ENCODE measurements at regions not wholly inside any gene's neighbourhood (a gene's known extent, or its start where the extent isn't known, plus 50 kb on each side); places are given as distances from the start of the nearest gene placed in this dataset.
A peak's percentile ranks its signal among the peaks of the same experiment; 100 is the strongest.

DNA sequence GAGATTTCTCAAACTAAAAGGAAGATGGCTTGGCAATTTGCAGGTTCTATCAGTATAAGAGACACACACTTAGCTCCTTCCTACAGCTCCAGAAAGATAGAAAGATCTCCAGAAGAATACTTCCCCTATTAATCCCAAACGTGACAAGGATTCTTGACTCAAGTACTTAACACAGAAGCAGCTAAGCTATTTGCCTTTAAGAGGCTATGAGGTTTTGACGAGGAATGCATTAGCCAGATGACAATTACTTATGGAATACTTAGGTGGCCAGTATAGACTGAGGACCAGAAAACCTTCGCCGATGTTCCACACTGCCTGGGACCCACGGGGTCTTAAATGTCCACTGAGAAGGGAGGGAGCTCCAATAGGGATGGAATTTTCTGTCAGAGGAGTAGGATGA lies 340.5 kb upstream of the KIF2A start:
- peak; percentile 9 for DNase-seq (ENCODE audit: low read depth)
- no peak overlapping the region for H3K4me3 ChIP-seq (ENCODE audit: low read length)
- TF ChIP-seq, protein P1, sequence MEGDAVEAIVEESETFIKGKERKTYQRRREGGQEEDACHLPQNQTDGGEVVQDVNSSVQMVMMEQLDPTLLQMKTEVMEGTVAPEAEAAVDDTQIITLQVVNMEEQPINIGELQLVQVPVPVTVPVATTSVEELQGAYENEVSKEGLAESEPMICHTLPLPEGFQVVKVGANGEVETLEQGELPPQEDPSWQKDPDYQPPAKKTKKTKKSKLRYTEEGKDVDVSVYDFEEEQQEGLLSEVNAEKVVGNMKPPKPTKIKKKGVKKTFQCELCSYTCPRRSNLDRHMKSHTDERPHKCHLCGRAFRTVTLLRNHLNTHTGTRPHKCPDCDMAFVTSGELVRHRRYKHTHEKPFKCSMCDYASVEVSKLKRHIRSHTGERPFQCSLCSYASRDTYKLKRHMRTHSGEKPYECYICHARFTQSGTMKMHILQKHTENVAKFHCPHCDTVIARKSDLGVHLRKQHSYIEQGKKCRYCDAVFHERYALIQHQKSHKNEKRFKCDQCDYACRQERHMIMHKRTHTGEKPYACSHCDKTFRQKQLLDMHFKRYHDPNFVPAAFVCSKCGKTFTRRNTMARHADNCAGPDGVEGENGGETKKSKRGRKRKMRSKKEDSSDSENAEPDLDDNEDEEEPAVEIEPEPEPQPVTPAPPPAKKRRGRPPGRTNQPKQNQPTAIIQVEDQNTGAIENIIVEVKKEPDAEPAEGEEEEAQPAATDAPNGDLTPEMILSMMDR (conservative IDR thresholded peaks at IDR 0.05; ENCODE audit: low read depth, low read length) = no peak

DNA sequence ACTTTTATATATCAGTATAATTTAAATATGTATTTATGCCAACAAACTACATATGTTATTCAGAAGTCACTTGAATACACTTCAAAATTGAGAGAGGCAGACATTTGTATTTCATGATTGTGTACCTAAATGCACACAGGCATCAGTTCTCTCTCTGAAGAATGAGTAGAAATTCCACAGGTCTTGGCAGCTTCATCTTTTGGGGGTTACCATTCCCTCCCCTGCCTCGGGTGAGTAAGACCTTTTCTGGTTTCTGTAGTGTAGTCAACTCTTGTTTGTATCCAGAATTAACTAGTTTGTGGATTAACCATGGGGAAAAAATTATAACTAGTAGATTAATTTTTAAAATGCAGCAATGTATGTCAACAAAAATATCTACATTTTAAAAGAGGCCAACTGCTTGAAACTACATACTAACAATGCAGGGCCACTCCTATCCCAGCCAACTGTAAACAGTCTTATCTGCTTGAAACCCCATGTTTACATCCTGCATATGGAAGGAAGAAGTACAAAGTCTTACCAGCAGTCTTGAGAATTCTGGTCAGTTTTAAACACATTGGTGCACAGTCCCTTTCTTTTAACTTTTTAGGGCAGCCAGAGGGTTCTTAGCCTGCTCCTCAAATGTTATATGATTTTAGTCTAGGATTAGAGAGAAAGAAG lies 339.6 kb upstream of the KIF2A start:
- DNase-seq (ENCODE audit: low read depth) = no peak
- TF ChIP-seq, protein P1 (conservative IDR thresholded peaks at IDR 0.05; ENCODE audit: low read depth, low read length) = no peak
- no peak overlapping the region for H3K4me3 ChIP-seq (ENCODE audit: low read length)

GRCh38 chr5:61966997-61967396 lies 339.0 kb upstream of the KIF2A start:
- no peak overlapping the region for H3K4me3 ChIP-seq (ENCODE audit: low read length)
- TF ChIP-seq, protein P1 (conservative IDR thresholded peaks at IDR 0.05; ENCODE audit: low read depth, low read length) = no peak
- no peak for DNase-seq (ENCODE audit: low read depth)

GRCh38 chr5:61967681-61968080 lies 338.3 kb upstream of the KIF2A start:
- DNase-seq (ENCODE audit: low read depth) = no peak
- TF ChIP-seq, protein P1 (conservative IDR thresholded peaks at IDR 0.05; ENCODE audit: low read depth, low read length) = no peak
- no peak overlapping the region for H3K4me3 ChIP-seq (ENCODE audit: low read length)

GRCh38 chr5:61969347-61969746 lies 336.7 kb upstream of the KIF2A start:
- TF ChIP-seq, protein P1 (conservative IDR thresholded peaks at IDR 0.05; ENCODE audit: low read depth, low read length) = no peak
- no peak for DNase-seq (ENCODE audit: low read depth)
- no peak overlapping the region for H3K4me3 ChIP-seq (ENCODE audit: low read length)

DNA sequence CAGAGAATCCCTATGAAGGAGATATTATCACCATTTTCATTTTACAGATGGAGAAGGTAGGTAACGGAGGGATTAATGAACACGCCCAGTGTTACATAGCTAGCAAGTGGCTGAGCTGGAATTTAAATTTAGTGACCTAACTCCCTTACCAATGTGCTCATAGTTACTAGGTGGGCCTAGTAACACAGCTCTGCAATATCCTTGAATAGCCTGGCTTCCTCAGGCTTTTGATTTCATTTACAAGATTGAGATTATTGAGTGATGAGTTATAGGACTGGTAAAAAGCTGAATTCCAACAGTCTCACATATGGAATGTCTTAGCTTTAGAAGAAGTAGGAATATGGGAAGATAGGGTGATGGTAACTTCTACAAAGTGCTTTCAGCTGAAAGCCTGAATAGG lies 336.3 kb upstream of the KIF2A start:
- DNase-seq (ENCODE audit: low read depth) = no peak
- TF ChIP-seq, protein P1 (conservative IDR thresholded peaks at IDR 0.05; ENCODE audit: low read depth, low read length) = no peak

GRCh38 chr5:61970218-61970617 lies 335.8 kb upstream of the KIF2A start:
- H3K4me3 ChIP-seq (ENCODE audit: low read length) = no peak overlapping the region
- no peak for DNase-seq (ENCODE audit: low read depth)
- TF ChIP-seq, protein P1 (conservative IDR thresholded peaks at IDR 0.05; ENCODE audit: low read depth, low read length) = no peak

More for the DNA sequence above, 336.3 kb upstream of the KIF2A start:
- H3K4me3 ChIP-seq (ENCODE audit: low read length) = no peak overlapping the region

All from retinal pigment epithelial cell (primary cell).